RWPE1 (cell line): ENCODE measurements at regions not wholly inside any gene's neighbourhood (a gene's known extent, or its start where the extent isn't known, plus 50 kb on each side); places are given as distances from the start of the nearest gene placed in this dataset.

Experiments
- CTCF ChIA-PET: fragments of 350-600 bp; sonication (Branson Sonifier 250); formaldehyde crosslinking; extraction: SDS; loops from one replicate; lab custom pipeline; 2021; lab: Yijun Ruan, JAX
- POLR2A ChIA-PET: fragments of 400-600 bp; formaldehyde crosslinking; extraction: SDS; loops from one replicate; lab custom pipeline; 2020; ENCODE audit warnings: antibody characterized with exemption; ENCODE audit not compliant: low non-redundant PET; lab: Yijun Ruan, JAX
- DNase-seq: peaks from one replicate; pipeline ENCODE4 v3.0.0; 2012; ENCODE audit warnings: low spot score
- H3K27ac ChIP-seq: fragments of 450-650 bp; 2 replicates; pipeline ENCODE4 v1.5.1; 2017
- CTCF ChIP-seq: fragments of 450-650 bp; conservative IDR thresholded peaks from 2 replicates; pipeline ENCODE4 v1.5.1; 2017; ENCODE audit warnings: low read depth, mild to moderate bottlenecking

- no peak for DNase-seq
- ChIA-PET POLR2A (no interaction called here), CTCF (no interaction called here)
- no peak for TF ChIP-seq CTCF
- H3K27ac ChIP-seq: no peak overlapping the region
These were observed 210.4 kb upstream of the SOX1 start for GRCh38 chr13:111856571-111856970.

DNA sequence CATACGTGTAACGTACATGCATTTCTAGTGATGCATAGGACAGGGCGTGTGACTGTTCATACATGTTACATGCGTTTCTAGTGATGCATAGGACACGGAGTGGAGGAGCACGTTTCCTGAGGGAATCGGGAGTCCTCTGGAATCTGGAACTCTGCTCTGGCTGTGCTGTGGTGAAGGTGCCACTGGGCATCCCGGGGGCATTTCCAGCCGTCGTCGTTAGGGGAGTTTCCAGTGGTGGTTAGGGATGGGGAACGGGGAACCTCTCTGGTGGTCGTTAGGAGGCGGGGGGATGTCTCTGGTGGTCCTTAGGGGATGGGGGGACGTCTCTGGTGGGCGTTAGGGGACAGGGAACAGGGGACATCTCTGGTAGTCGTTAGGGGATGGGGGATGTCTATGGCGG, 209.6 kb upstream of the SOX1 start:
- ChIA-PET CTCF (no interaction called here), POLR2A (no interaction called here)
- no peak overlapping the region for H3K27ac ChIP-seq
- TF ChIP-seq CTCF: no peak
- DNase-seq: no peak

DNA sequence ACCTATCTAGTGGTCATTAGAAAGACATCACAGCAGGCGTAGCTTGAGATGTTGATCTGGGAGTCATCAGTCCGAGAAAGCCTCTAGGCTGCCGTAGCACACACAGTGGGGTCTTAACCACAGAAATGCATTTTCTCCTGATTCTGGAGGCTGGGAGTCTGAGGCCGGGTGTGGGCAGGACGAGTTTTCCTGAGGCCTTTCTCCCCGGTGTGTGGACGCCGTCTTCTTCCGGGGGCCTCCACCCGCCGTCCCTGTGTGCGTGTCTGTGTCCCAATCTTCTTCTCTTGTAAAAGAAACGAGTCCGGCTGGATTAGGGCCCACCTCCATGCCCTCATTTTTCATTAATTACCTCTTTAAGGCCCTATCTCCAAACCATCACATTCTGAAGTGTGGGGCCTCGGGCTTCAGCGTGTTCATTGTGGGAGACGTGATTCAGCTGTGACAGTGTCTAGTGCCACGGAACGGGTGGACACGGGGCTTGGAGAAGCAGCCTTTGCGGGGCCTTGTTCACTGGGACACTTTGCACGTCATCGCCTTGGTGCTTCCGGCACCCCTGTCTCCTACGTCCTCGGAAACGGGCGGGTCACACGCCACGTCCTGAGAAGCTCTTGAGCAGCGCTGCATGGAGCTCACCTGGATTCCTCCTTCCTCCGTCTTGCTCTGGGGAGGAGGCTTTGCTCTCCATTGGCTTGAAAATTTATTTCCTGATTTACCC, 208.9 kb upstream of the SOX1 start:
- no peak for TF ChIP-seq CTCF
- ChIA-PET CTCF (interaction anchor here (0.6 kb wide), 1 partner anchor 34 kb away, joined by 3 read pairs; no protein-coding TSS in a partner anchor), POLR2A (no interaction called here)
- no peak for DNase-seq
- no peak overlapping the region for H3K27ac ChIP-seq

- POLR2A ChIA-PET: no interaction called here
These were observed 208.4 kb upstream of the SOX1 start for GRCh38 chr13:111858571-111858970.

GRCh38 chr13:111859354-111860230, 207.4 kb upstream of the SOX1 start:
- DNase-seq: no peak
- ChIA-PET POLR2A (no interaction called here), CTCF (no interaction called here)
- no peak overlapping the region for H3K27ac ChIP-seq
- no peak for TF ChIP-seq CTCF

More at GRCh38 chr13:111858571-111858970, 208.4 kb upstream of the SOX1 start:
- CTCF ChIA-PET: interaction anchor here (0.6 kb wide), 1 partner anchor 33 kb away, joined by 3 read pairs; no protein-coding TSS in a partner anchor
- TF ChIP-seq CTCF: no peak
- no peak overlapping the region for H3K27ac ChIP-seq
- DNase-seq: no peak

DNA sequence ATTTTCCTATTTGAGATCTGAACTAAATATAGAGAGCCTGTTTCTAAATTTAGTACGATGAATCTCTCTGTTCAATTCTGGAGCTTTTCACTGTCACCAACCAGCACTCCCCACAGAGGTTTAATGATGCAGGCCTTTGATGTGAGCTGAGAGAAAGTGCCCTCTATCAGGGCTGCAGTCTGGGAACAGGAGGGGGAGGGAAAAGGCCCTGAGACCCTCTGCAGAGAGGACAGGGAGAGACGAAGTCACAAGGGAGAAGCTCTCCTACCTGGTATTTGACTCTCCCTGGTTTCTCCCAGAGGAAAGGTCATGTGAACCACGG, 206.8 kb upstream of the SOX1 start:
- DNase-seq: no peak
- CTCF ChIA-PET: no interaction called here
- no peak overlapping the region for H3K27ac ChIP-seq
- POLR2A ChIA-PET: no interaction called here
- TF ChIP-seq CTCF: no peak
